SU-DHL-6 (cell line): ENCODE measurements at regions not wholly inside any gene's neighbourhood (a gene's known extent, or its start where the extent isn't known, plus 50 kb on each side); places are given as distances from the start of the nearest gene placed in this dataset.

Experiments used
- H2AFZ ChIP-seq: fragments of 200-600 bp; sonication (generic); 2 replicates; pipeline ENCODE4 v1.6.1; 2014; ENCODE audit warnings: low read depth, mild to moderate bottlenecking, moderate library complexity, mixed read lengths, antibody characterized with exemption, low read length; ENCODE audit not compliant: severe bottlenecking
- H3F3A ChIP-seq: fragments of 200-600 bp; shearing (Covaris generic); 2 replicates; pipeline ENCODE4 v1.6.0; 2016; ENCODE audit warnings: antibody characterized with exemption, mild to moderate bottlenecking; ENCODE audit not compliant: insufficient read depth
- H3K27ac ChIP-seq: fragments of 200-600 bp; sonication (generic); 2 replicates; pipeline ENCODE4 v1.5.1; 2016; ENCODE audit warnings: low read depth, mild to moderate bottlenecking, low read length, moderate library complexity, mixed read lengths
- H3K27me3 ChIP-seq: fragments of 200-600 bp; sonication (generic), shearing (Covaris generic); 2 replicates; pipeline ENCODE4 v1.6.0; 2014; ENCODE audit warnings: mild to moderate bottlenecking, low read length
- H3K36me3 ChIP-seq: fragments of 200-600 bp; sonication (generic); 2 replicates; pipeline ENCODE4 v1.6.1; 2014; ENCODE audit warnings: mild to moderate bottlenecking, low read length, mixed read lengths
- H3K4me2 ChIP-seq: fragments of 300-600, 200-600 bp; shearing (Covaris generic), sonication (generic); 2 replicates; pipeline ENCODE4 v1.6.0; 2014; ENCODE audit warnings: low read length, low read depth, mild to moderate bottlenecking; ENCODE audit not compliant: poor library complexity, severe bottlenecking
- H3K4me3 ChIP-seq: fragments of 200-600 bp; sonication (generic); 2 replicates; pipeline ENCODE4 v1.5.1; 2014; ENCODE audit warnings: antibody characterized with exemption, low read length, mild to moderate bottlenecking, mixed read lengths; ENCODE audit not compliant: insufficient read depth, poor library complexity, severe bottlenecking
- H3K79me2 ChIP-seq: fragments of 200-600 bp; sonication (generic); 2 replicates; pipeline ENCODE4 v1.6.1; 2014; ENCODE audit warnings: mild to moderate bottlenecking, low read length, moderate library complexity; ENCODE audit not compliant: insufficient read depth
- H3K9ac ChIP-seq: fragments of 200-600 bp; sonication (generic); 2 replicates; pipeline ENCODE4 v1.7.0; 2014; ENCODE audit warnings: mild to moderate bottlenecking, low read length
- H3K9me2 ChIP-seq: fragments of 200-600 bp; sonication (generic); replicated peaks from 2 replicates; pipeline ENCODE4 v1.6.1; 2014; ENCODE audit warnings: low read length; ENCODE audit not compliant: insufficient read depth
- H3K9me3 ChIP-seq: fragments of 200-600 bp; sonication (generic); 2 replicates; pipeline ENCODE4 v1.6.1; 2014; ENCODE audit warnings: low read length, mixed read lengths; ENCODE audit not compliant: insufficient read depth
- H4K20me1 ChIP-seq: fragments of 200-600 bp; sonication (generic); 2 replicates; pipeline ENCODE4 v1.6.1; 2014; ENCODE audit warnings: low read depth, mild to moderate bottlenecking, antibody characterized with exemption, low read length, moderate library complexity, mixed read lengths
- CTCF ChIP-seq: fragments of 200-600 bp; sonication (generic); IDR thresholded peaks from one replicate; pipeline ENCODE4 v1.5.1; 2017; ENCODE audit warnings: antibody characterized with exemption, mild to moderate bottlenecking, low read length, moderate library complexity; ENCODE audit not compliant: insufficient read depth, poor library complexity, severe bottlenecking
- EZH2phosphoT487 ChIP-seq: fragments of 200-600 bp; sonication (generic), shearing (Covaris generic); conservative IDR thresholded peaks from 2 replicates; pipeline ENCODE4 v1.6.1; 2018; ENCODE audit warnings: mild to moderate bottlenecking, antibody characterized with exemption, low read length, moderate library complexity, mixed read lengths

DNA sequence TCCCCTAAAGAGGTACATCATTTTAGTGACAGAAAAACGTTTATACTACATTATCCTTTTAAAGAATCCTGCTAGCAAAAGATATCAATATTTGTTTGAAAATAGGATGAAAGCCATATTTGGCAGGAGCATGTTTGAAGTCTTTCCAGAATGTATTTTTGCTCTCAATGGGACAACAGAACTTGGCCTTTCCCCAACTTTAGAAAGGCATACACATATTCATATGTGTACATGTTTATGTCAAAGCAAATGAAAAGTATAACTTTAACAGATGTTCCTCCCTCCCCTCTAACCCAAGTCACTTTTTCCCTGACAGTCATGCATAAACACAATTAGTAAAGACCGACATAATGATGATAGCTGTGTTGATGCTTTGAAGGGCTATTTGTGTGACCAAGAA lies 427.8 kb upstream of the CDH6 start:
- no peaks in the 10 kb centered on the region for H4K20me1 ChIP-seq
- no peak overlapping the region for H3K9ac ChIP-seq
- H3K9me2 ChIP-seq = no peaks in the 10 kb centered on the region
- H3K4me3 ChIP-seq = no peak overlapping the region
- TF ChIP-seq EZH2phosphoT487 (no peak), CTCF (no peak)
- H3K27me3 ChIP-seq = no peaks in the 10 kb centered on the region
- no peak overlapping the region for H3K27ac ChIP-seq
- no peak overlapping the region for H3K4me2 ChIP-seq
- no peak overlapping the region for H2AFZ ChIP-seq
- no peaks in the 10 kb centered on the region; the same call in 1 of the 2 replicates for H3K9me3 ChIP-seq
- no peaks in the 10 kb centered on the region for H3K36me3 ChIP-seq
- no peaks in the 10 kb centered on the region for H3F3A ChIP-seq
- H3K79me2 ChIP-seq = no peaks in the 10 kb centered on the region

DNA sequence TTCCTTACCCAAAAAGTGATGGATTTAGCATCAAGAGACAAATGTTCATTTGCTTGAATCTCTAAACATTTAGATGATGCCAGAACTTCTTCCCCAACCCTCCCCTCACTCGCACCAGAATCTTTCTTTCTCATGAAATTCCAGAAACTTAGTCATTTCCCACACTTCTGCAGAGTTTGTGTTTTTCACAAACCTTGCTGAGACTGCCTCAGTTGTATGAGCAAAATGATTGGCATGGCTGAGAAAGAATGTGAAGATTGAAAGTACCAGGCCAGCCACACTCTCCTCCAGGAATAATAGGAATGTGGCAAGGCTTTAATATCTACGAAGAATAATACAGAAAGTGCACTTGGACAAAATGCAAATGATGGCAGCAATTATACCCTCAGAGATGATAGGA lies 428.3 kb upstream of the CDH6 start:
- Histone ChIP-seq H3K9me3 (no peaks in the 10 kb centered on the region; the same call in 1 of the 2 replicates), H3F3A (no peaks in the 10 kb centered on the region), H3K4me2 (no peak overlapping the region), H4K20me1 (no peaks in the 10 kb centered on the region), H3K9ac (no peak overlapping the region), H2AFZ (no peak overlapping the region), H3K4me3 (no peak overlapping the region), H3K27ac (no peak overlapping the region), H3K79me2 (no peaks in the 10 kb centered on the region), H3K36me3 (no peaks in the 10 kb centered on the region), H3K27me3 (no peaks in the 10 kb centered on the region), H3K9me2 (no peaks in the 10 kb centered on the region)
- TF ChIP-seq EZH2phosphoT487 (no peak), CTCF (no peak)

- Histone ChIP-seq H3F3A (no peaks in the 10 kb centered on the region), H2AFZ (no peak overlapping the region), H3K27ac (no peak overlapping the region), H3K9me2 (no peaks in the 10 kb centered on the region), H3K27me3 (no peaks in the 10 kb centered on the region), H3K36me3 (no peaks in the 10 kb centered on the region), H3K9ac (no peak overlapping the region), H3K79me2 (no peaks in the 10 kb centered on the region), H4K20me1 (no peaks in the 10 kb centered on the region), H3K4me3 (no peak overlapping the region), H3K9me3 (no peaks in the 10 kb centered on the region; the same call in 1 of the 2 replicates), H3K4me2 (no peak overlapping the region)
- TF ChIP-seq EZH2phosphoT487 = no peak
- no peak for TF ChIP-seq CTCF
Observed at GRCh38 chr5:30764704-30765103, 428.8 kb upstream of the CDH6 start.
